ENCODE measurements at regions not wholly inside any gene's neighbourhood (a gene's known extent, or its start where the extent isn't known, plus 50 kb on each side); places are given as distances from the start of the nearest gene placed in this dataset.

- TF ChIP-seq ARID3A (IDR thresholded peaks at IDR 0.05; ENCODE audit: low read depth, low read length) (peak; percentile 87), ZUFSP (CRISPR knock-in tag; IDR thresholded peaks at IDR 0.05; ENCODE audit: borderline replicate concordance) (no peak), ZNF598 (CRISPR knock-in tag; IDR thresholded peaks at IDR 0.05; ENCODE audit: borderline replicate concordance) (peak; percentile 89; the same call in 1 of the 2 replicates), DPF2 (CRISPR knock-in tag; IDR thresholded peaks at IDR 0.05; ENCODE audit: borderline replicate concordance, low read depth) (peak; percentile 97), TAF15 (IDR thresholded peaks at IDR 0.05; ENCODE audit: low read depth, low read length, poor library complexity, severe bottlenecking) (no peak), ZHX2 (IDR thresholded peaks at IDR 0.05; ENCODE audit: low read depth) (no peak), ZHX2 (CRISPR knock-in tag; IDR thresholded peaks at IDR 0.05; ENCODE audit: borderline replicate concordance) (no peak), ZNF839 (CRISPR knock-in tag; IDR thresholded peaks at IDR 0.05; ENCODE audit: borderline replicate concordance) (no peak), ZNF431 (CRISPR knock-in tag; IDR thresholded peaks at IDR 0.05; ENCODE audit: borderline replicate concordance, low read depth) (peak; percentile 85; the same call in 1 of the 2 replicates), ATF4 (CRISPR knock-in tag; IDR thresholded peaks at IDR 0.05) (peak in 1 of 2 experiments; percentile 90; a peak in 2 of 4 replicates), ELK4 (CRISPR knock-in tag; IDR thresholded peaks at IDR 0.05; ENCODE audit: borderline replicate concordance) (no peak), ZFP36 (IDR thresholded peaks at IDR 0.05; ENCODE audit: borderline replicate concordance, low read depth, low read length, partially characterized antibody) (no peak), KDM6A (CRISPR knock-in tag; IDR thresholded peaks at IDR 0.05; ENCODE audit: low read depth) (peak; percentile 94), ZSCAN25 (CRISPR knock-in tag; IDR thresholded peaks at IDR 0.05) (peak; percentile 88), PCBP2 (optimal IDR thresholded peaks at IDR 0.05; ENCODE audit: low read depth, low read length, poor library complexity, severe bottlenecking) (no peak)
Observed at GRCh38 chr6:167683028-167683862, 143.5 kb upstream of the AFDN start (continued).
